ENCODE measurements at regions not wholly inside any gene's neighbourhood (a gene's known extent, or its start where the extent isn't known, plus 50 kb on each side); places are given as distances from the start of the nearest gene placed in this dataset.

DNA sequence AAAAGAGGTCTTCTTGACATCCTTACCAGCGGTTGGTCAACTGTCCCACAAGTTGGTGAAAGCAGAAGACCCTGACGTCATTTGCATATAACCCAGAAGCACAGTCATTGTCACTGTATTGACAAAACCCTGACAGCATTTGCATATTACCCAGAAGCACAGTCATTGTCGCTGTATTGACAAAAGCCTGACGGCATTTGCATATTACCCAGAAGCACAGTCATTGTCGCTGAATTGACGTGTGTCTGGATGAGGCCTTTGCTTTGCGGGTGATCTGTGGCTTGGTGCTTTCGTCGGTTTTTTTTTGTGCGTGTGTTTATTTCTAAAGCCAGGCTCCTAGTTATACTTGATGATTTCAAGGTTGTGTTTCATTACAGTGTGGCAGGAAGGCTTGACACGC lies 1145.2 kb downstream of the BRD1 start:
- WGBS, 2 experiments (ENCODE audit: low coverage in 1 of 2, low lambda C conversion rate in 2 of 2, missing lambda C conversion rate in 2 of 2) = 79 to 81% methylated on average over 11 of the region's 11 CpGs
- H3K9me3 ChIP-seq (ENCODE audit: low read depth) = no peaks in the 10 kb centered on the region
- no peaks in the 10 kb centered on the region for H4K20me1 ChIP-seq (ENCODE audit: insufficient read depth)

DNA sequence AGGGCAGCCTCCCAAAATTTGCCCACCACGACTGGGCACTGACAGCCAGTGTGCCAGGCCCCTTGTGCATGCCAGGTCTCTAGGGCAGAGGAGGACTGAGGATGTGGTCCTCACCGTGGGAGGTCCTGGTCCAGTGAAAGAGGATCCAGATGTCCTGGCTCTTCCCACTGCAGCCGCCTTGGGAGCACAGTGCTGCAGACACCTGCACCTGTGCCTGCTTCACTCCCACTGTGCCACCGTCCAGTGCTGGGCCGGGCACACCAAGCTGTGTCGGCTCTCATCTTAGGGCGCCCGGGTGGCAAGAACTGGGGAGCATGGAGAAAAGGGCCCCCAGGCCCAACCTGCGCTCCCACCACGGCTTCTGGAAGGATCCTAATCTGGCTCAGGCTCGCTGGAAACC lies 1147.1 kb downstream of the BRD1 start:
- no peak overlapping the region for H3K9ac ChIP-seq
- WGBS, 2 experiments (ENCODE audit: low coverage in 1 of 2, low lambda C conversion rate in 2 of 2, missing lambda C conversion rate in 2 of 2) = 49% methylated on average over 11 of the region's 11 CpGs
- in situ Hi-C loops (cut with MboI) = no loop called here
- H3K4me1 ChIP-seq (ENCODE audit: insufficient read depth) = no peaks in the 10 kb centered on the region
- H4K20me1 ChIP-seq (ENCODE audit: insufficient read depth) = no peaks in the 10 kb centered on the region
- no peaks in the 10 kb centered on the region for H3K36me3 ChIP-seq (ENCODE audit: low read depth)
- no peaks in the 10 kb centered on the region for H3F3A ChIP-seq (ENCODE audit: insufficient read depth)
- no peak for DNase-seq
- no peaks in the 10 kb centered on the region for H3K9me2 ChIP-seq (ENCODE audit: insufficient read depth)
- H3K79me2 ChIP-seq (ENCODE audit: insufficient read depth) = no peaks in the 10 kb centered on the region
- H3K4me2 ChIP-seq (ENCODE audit: unreplicated experiment) = no peak overlapping the region
- TF ChIP-seq EZH2 (IDR thresholded peaks at IDR 0.05; ENCODE audit: insufficient read depth, poor library complexity, severe bottlenecking) (no peak), EZH2phosphoT487 (IDR thresholded peaks at IDR 0.05; ENCODE audit: insufficient read depth, low read depth) (no peak)
- no peak overlapping the region for H3K27ac ChIP-seq
- H3K27me3 ChIP-seq (replicated peaks; ENCODE audit: insufficient read depth) = no peaks in the 10 kb centered on the region
- H3K4me3 ChIP-seq = no peak overlapping the region
- no peak overlapping the region for H2AFZ ChIP-seq
- H3K9me3 ChIP-seq (ENCODE audit: low read depth) = no peaks in the 10 kb centered on the region

More for the DNA sequence above, 1145.2 kb downstream of the BRD1 start:
- no peak for TF ChIP-seq EZH2phosphoT487 (IDR thresholded peaks at IDR 0.05; ENCODE audit: insufficient read depth, low read depth)
- TF ChIP-seq EZH2 (IDR thresholded peaks at IDR 0.05; ENCODE audit: insufficient read depth, poor library complexity, severe bottlenecking) = no peak
- Histone ChIP-seq H3K9me2 (ENCODE audit: insufficient read depth) (no peaks in the 10 kb centered on the region), H3K4me3 (no peak overlapping the region), H3K9ac (no peak overlapping the region), H3F3A (ENCODE audit: insufficient read depth) (no peaks in the 10 kb centered on the region), H3K79me2 (ENCODE audit: insufficient read depth) (no peaks in the 10 kb centered on the region), H3K27ac (no peak overlapping the region), H2AFZ (no peak overlapping the region), H3K4me2 (ENCODE audit: unreplicated experiment) (no peak overlapping the region), H3K4me1 (ENCODE audit: insufficient read depth) (no peaks in the 10 kb centered on the region), H3K27me3 (replicated peaks; ENCODE audit: insufficient read depth) (no peaks in the 10 kb centered on the region), H3K36me3 (ENCODE audit: low read depth) (no peaks in the 10 kb centered on the region)
- no peak for DNase-seq
- in situ Hi-C loops (cut with MboI) = no loop called here

DNA sequence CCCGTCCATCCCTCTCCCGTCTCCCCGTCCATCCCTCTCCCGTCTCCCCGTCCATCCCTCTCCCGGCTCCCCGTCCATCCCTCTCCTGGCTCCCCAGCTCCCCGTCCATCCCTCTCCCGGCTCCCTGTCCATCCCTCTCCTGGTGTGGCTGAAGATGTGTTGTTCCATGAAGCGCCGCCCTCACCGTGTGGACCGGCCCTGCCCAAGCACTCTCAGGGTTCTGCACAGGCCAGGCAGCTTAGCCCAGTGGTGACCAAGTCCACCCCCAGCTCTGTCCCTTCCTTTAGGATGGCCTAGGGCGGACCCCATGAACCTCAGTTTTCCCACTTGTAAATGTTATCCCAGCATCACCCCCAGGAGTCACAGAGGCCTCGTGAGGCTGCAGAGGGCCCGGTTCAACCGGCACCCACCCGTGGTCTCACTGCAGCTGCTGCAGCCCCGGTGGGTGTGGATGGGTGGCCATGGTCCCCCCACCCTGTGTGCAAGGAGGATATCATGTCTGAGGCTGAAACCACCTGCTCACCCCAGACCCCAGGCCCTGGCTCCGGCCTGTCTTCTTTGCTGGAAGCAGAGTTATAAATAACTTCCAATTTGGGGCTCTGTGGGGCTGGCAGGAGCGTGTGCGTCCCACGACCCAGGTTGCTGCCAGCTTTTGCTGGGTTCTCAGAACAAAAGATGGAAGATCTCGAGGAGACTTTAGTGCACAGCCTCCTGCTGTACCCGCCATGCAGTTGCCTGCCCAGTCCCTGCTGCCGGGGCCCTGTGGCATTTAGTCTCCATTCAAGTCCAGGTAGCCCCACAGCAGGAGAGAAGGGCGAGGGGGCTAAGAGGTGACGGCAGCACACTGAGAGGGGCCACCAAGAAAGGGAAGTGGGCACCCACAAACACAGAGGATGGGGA lies 1147.8 kb downstream of the BRD1 start:
- in situ Hi-C loops (cut with MboI) = no loop called here
- H3K9ac ChIP-seq = no peak overlapping the region
- no peaks in the 10 kb centered on the region for H4K20me1 ChIP-seq (ENCODE audit: insufficient read depth)
- H3K9me2 ChIP-seq (ENCODE audit: insufficient read depth) = no peaks in the 10 kb centered on the region
- no peak overlapping the region for H3K4me3 ChIP-seq
- 58 to 68% methylated on average over 19 to 28 of the region's 28 CpGs for WGBS, 2 experiments (ENCODE audit: low coverage in 1 of 2, low lambda C conversion rate in 2 of 2, missing lambda C conversion rate in 2 of 2)
- no peaks in the 10 kb centered on the region for H3K36me3 ChIP-seq (ENCODE audit: low read depth)
- H3K27ac ChIP-seq = no peak overlapping the region
- H3K79me2 ChIP-seq (ENCODE audit: insufficient read depth) = no peaks in the 10 kb centered on the region
- TF ChIP-seq EZH2 (IDR thresholded peaks at IDR 0.05; ENCODE audit: insufficient read depth, poor library complexity, severe bottlenecking) = no peak
- no peaks in the 10 kb centered on the region for H3K27me3 ChIP-seq (replicated peaks; ENCODE audit: insufficient read depth)
- no peak for DNase-seq
- H3K9me3 ChIP-seq (ENCODE audit: low read depth) = no peaks in the 10 kb centered on the region
- no peak overlapping the region for H2AFZ ChIP-seq
- H3K4me2 ChIP-seq (ENCODE audit: unreplicated experiment) = no peak overlapping the region
- no peaks in the 10 kb centered on the region for H3F3A ChIP-seq (ENCODE audit: insufficient read depth)
- no peaks in the 10 kb centered on the region for H3K4me1 ChIP-seq (ENCODE audit: insufficient read depth)

DNA sequence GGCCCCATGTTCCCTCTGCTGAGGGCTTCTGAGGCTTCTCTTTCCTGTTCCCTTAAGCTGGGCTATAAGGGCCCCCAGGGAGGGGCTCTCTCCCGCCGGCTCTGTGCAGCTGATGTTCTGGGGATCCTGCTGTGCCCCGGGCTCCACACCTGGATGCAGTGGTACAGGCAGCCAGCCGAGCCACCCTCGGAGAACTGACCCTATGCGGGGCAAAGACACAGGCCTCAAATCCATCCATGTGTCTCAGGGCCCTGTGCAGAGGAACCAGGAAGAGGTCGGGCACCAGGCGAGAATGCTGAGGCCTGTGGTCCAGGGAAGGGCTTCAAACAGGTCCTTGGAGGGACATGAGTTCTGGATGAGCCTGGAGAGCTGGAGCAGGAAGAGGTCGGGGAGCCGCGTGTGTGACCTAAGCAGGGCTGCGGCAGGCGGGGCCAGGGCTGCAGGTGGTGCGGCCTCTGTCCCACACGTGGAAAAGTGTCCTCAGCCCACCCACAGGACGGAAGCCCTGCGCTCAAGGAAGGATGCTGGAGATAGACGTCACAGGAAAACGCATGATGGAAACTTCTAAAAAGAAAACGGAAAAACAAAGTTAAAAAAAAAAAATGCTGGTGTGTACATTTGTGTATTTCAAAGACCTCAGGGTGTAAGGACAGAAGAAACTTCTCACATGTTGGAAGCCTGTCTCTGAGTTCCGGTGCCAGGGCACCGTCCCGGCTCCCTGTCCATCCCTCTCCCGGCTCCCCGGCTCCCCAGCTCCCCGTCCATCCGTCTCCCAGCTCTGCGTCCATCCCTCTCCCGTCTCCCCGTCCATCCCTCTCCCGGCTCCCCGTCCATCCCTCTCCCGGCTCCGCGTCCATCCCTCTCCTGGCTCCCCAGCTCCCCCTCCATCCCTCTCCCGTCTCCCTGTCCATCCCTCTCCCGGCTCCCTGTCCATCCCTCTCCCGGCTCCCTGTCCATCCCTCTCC lies 1149.2 kb downstream of the BRD1 start:
- TF ChIP-seq EZH2phosphoT487 (IDR thresholded peaks at IDR 0.05; ENCODE audit: insufficient read depth, low read depth) = no peak
- TF ChIP-seq EZH2 (IDR thresholded peaks at IDR 0.05; ENCODE audit: insufficient read depth, poor library complexity, severe bottlenecking) = no peak
- Histone ChIP-seq H3K36me3 (ENCODE audit: low read depth) (no peaks in the 10 kb centered on the region), H3K9me3 (ENCODE audit: low read depth) (no peaks in the 10 kb centered on the region), H3K9ac (no peak overlapping the region), H3K27ac (no peak overlapping the region), H4K20me1 (ENCODE audit: insufficient read depth) (no peaks in the 10 kb centered on the region), H3K27me3 (replicated peaks; ENCODE audit: insufficient read depth) (no peaks in the 10 kb centered on the region), H3F3A (ENCODE audit: insufficient read depth) (no peaks in the 10 kb centered on the region), H2AFZ (no peak overlapping the region), H3K79me2 (ENCODE audit: insufficient read depth) (no peaks in the 10 kb centered on the region), H3K4me1 (ENCODE audit: insufficient read depth) (no peaks in the 10 kb centered on the region), H3K4me3 (no peak overlapping the region), H3K4me2 (ENCODE audit: unreplicated experiment) (no peak overlapping the region), H3K9me2 (ENCODE audit: insufficient read depth) (no peaks in the 10 kb centered on the region)
- no peak for DNase-seq
- in situ Hi-C loops (cut with MboI) = no loop called here
- 75 to 82% methylated on average over 20 to 38 of the region's 38 CpGs for WGBS, 2 experiments (ENCODE audit: low coverage in 1 of 2, low lambda C conversion rate in 2 of 2, missing lambda C conversion rate in 2 of 2)
